Skeletal muscle satellite cell (primary cell): ENCODE measurements at regions not wholly inside any gene's neighbourhood (a gene's known extent, or its start where the extent isn't known, plus 50 kb on each side); places are given as distances from the start of the nearest gene placed in this dataset.
"Not testable (repeated sequence)": the region's sequence is repeated elsewhere in the genome, so short reads cannot be mapped to it uniquely, and the experiment has no call there.

Source experiments
- H3K27me3 ChIP-seq: 2 replicates; pipeline ENCODE4 v1.7.0; 2013; ENCODE audit warnings: low read length; ENCODE audit not compliant: control insufficient read depth, insufficient read depth
- H3K36me3 ChIP-seq: 2 replicates; pipeline ENCODE4 v1.7.0; 2013; ENCODE audit warnings: mild to moderate bottlenecking, control low read depth, low read length; ENCODE audit not compliant: insufficient read depth
- H3K4me1 ChIP-seq: 2 replicates; pipeline ENCODE4 v1.7.0; 2013; ENCODE audit warnings: low read length; ENCODE audit not compliant: control insufficient read depth, insufficient read depth
- H3K4me2 ChIP-seq: 2 replicates; pipeline ENCODE4 v1.7.0; 2013; ENCODE audit warnings: mild to moderate bottlenecking, low read length
- H3K4me3 ChIP-seq: 2 replicates; pipeline ENCODE4 v1.7.0; 2013; ENCODE audit warnings: low read length
- H3K9ac ChIP-seq: 2 replicates; pipeline ENCODE4 v1.7.0; 2013; ENCODE audit warnings: mild to moderate bottlenecking, low read depth, low read length, moderate library complexity
- H3K9me3 ChIP-seq: replicated peaks from 2 replicates; pipeline ENCODE4 v1.7.0; 2013; ENCODE audit warnings: mild to moderate bottlenecking, control low read depth, low read length

DNA sequence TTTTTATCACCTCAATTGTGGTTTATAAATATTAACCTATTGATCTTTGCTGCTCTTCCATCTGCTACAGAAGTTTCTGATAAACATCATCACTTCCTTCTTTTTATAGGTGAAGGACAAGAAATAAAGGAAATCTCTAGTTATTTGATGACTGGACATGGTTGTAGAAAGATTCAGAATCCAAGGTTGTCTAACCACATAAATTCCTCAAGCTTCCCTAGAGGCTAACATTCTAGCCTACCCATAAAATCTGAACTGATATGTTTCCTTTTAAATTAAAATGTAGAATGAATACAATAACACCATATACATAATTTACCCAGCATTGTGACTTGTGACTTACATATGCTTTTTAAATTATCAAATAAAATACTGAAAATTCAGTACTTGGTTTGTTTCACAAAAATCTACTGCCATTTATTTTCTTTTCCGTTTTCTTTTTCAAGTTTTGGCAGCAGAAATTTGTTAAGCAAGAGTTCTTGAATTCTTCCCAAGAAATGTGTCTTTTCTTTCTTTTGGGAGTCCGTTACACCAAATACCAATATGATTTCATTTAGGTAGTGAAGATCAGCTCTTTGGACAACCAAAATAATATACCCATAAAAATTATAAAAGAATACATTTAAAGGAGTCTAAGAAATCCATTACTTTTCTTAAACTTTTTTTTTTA, 513.2 kb upstream of the ADGRL2 start:
- Histone ChIP-seq H3K9me3 (no peaks in the 10 kb centered on the region), H3K9ac (no peak overlapping the region), H3K4me1 (no peaks in the 10 kb centered on the region), H3K4me3 (no peak overlapping the region), H3K4me2 (no peak overlapping the region), H3K27me3 (no peaks in the 10 kb centered on the region), H3K36me3 (no peaks in the 10 kb centered on the region)

DNA sequence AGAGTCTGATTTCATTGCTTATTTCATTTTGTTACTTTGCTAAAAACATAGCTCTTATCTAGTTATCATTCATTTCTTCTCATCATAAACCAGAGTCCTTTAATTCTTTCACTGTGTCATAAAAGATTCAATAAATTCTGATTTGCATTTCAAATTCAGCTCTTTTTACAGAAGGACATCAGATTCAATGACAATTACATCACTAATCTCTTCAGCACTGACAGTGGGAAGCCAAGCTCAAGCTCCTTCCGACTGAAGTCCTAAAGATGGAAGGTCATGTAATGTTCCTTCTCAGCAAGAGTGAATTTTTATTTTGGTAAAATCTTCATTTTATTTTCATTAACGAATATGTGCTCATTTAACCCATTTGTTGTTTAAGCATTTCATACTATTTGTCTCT, 530.7 kb upstream of the ADGRL2 start:
- Histone ChIP-seq H3K9ac (no peak overlapping the region), H3K36me3 (no peaks in the 10 kb centered on the region), H3K4me3 (no peak overlapping the region), H3K27me3 (no peaks in the 10 kb centered on the region), H3K9me3 (no peaks in the 10 kb centered on the region), H3K4me2 (no peak overlapping the region), H3K4me1 (no peaks in the 10 kb centered on the region)

- H3K36me3 ChIP-seq, result no peaks in the 10 kb centered on the region
- no peak overlapping the region for H3K4me2 ChIP-seq
- no peak overlapping the region for H3K9ac ChIP-seq
- H3K4me1 ChIP-seq, result no peaks in the 10 kb centered on the region
- no peaks in the 10 kb centered on the region for H3K9me3 ChIP-seq
- no peak overlapping the region for H3K4me3 ChIP-seq
- H3K27me3 ChIP-seq, result no peaks in the 10 kb centered on the region
Measured at GRCh38 chr1:81264976-81265375, 535.8 kb upstream of the ADGRL2 start.

GRCh38 chr1:81259625-81260411, 540.9 kb upstream of the ADGRL2 start:
- Histone ChIP-seq H3K4me3 (no peak overlapping the region), H3K27me3 (no peaks in the 10 kb centered on the region), H3K4me1 (no peaks in the 10 kb centered on the region), H3K9ac (no peak overlapping the region), H3K4me2 (no peak overlapping the region), H3K9me3 (no peaks in the 10 kb centered on the region), H3K36me3 (no peaks in the 10 kb centered on the region)

- Histone ChIP-seq H3K4me1 (no peaks in the 10 kb centered on the region), H3K9ac (no peak overlapping the region), H3K4me3 (no peak overlapping the region), H3K27me3 (no peaks in the 10 kb centered on the region), H3K4me2 (no peak overlapping the region), H3K9me3 (no peaks in the 10 kb centered on the region), H3K36me3 (no peaks in the 10 kb centered on the region)
Measured at GRCh38 chr1:81254560-81254959, 546.2 kb upstream of the ADGRL2 start.

DNA sequence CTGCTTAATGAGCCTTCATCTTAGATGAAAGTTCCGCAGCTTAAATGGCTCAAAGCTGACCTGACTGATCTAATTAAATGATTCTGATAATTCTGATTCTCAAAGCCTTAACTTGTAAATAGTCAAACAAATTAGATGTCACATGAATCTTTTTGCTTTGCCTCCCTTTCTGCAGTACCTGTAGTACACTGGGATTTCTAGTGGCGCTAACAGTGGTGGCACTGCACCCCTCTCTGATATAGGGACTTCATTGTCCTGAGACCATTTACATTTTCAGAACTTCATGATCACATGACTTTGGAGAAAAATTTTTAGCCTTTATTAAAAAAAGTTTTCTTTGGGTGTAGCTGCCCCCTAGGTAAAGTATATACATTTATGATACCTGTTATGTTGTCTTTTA, 546.7 kb upstream of the ADGRL2 start:
- H3K4me2 ChIP-seq, result no peak overlapping the region
- H3K9ac ChIP-seq, result no peak overlapping the region
- H3K9me3 ChIP-seq, result no peaks in the 10 kb centered on the region
- no peaks in the 10 kb centered on the region for H3K27me3 ChIP-seq
- H3K4me3 ChIP-seq, result no peak overlapping the region
- no peaks in the 10 kb centered on the region for H3K36me3 ChIP-seq
- no peaks in the 10 kb centered on the region for H3K4me1 ChIP-seq

DNA sequence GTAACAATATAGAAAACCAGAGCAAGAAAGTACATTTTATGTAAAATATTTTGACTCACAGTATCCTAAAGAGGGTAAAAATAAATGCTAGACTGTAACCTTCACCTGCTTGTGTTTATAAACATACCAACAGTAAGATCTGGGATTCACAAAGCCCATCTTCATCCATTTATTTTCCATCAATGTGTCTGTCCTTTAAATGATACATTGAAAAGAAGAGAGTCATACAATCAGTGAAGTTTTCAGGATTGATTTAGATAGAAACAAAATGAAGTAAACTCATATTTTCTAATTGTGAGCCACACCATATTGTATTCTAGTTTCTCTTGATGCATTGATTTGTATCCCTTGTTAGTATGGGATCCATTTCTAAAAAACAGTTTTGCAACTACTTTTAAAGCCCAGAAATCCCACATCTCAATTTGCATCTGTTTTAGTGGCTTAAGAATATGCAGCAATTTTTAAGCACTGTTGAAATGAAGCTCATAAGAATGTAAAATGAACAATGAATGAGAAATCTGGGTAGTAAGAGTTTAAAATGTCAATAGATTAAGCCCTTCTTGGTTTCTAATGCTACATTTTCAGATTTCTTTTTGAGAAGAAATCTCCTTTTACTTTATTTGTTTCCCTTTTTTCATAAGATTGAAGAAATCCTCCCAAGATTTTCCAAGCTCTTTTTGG, 548.1 kb upstream of the ADGRL2 start:
- Histone ChIP-seq H3K4me2 (no peak overlapping the region), H3K4me3 (no peak overlapping the region), H3K9me3 (no peaks in the 10 kb centered on the region), H3K9ac (no peak overlapping the region), H3K36me3 (no peaks in the 10 kb centered on the region), H3K27me3 (no peaks in the 10 kb centered on the region), H3K4me1 (no peaks in the 10 kb centered on the region)

GRCh38 chr1:81250825-81251224, 549.9 kb upstream of the ADGRL2 start:
- not testable (repeated sequence) for H3K36me3 ChIP-seq, H3K4me1 ChIP-seq, H3K4me3 ChIP-seq, H3K9ac ChIP-seq, H3K9me3 ChIP-seq, H3K4me2 ChIP-seq, H3K27me3 ChIP-seq

DNA sequence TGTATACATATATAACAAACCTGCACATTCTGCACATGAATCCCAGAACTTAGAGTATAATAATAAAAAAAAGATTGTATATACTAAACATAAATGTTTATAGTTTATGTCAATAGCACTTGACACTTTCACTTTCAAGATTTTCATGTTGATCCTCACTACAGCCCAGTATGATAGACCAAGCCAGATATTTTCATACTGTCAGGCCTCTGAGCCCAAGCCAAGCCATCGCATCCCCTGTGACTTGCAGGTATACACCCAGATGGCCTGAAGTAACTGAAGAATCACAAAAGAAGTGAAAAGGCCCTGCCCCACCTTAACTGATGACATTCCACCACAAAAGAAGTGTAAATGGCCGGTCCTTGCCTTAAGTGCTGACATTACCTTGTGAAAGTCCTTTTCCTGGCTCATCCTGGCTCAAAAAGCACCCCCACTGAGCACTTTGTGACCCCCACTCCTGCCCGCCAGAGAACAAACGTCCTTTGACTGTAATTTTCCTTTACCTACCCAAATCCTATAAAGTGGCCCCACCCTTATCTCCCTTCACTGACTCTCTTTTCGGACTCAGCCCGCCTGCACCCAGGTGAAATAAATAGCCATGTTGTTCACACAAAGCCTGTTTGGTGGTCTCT, 555.5 kb upstream of the ADGRL2 start:
- not testable (repeated sequence) for H3K9me3 ChIP-seq, H3K27me3 ChIP-seq, H3K9ac ChIP-seq, H3K4me1 ChIP-seq, H3K4me2 ChIP-seq, H3K36me3 ChIP-seq, H3K4me3 ChIP-seq

DNA sequence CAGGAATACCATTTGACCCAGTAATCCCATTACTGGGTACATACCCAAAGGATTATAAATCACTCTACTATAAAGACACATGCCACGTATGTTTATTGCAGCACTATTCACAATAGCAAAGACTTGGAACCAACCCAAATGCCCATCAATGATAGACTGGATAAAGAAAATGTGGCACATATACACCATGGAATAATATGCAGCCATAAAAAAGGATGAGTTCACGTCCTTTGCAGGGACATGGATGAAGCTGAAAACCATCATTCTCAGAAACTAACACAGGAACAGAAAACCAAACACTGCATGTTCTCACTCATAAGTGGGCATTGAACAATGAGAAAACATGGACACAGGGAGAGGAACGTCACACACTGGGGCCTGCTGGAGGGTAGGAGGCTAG, 556.1 kb upstream of the ADGRL2 start:
- not testable (repeated sequence) for H3K4me1 ChIP-seq, H3K4me3 ChIP-seq, H3K9me3 ChIP-seq, H3K4me2 ChIP-seq, H3K36me3 ChIP-seq, H3K27me3 ChIP-seq, H3K9ac ChIP-seq

DNA sequence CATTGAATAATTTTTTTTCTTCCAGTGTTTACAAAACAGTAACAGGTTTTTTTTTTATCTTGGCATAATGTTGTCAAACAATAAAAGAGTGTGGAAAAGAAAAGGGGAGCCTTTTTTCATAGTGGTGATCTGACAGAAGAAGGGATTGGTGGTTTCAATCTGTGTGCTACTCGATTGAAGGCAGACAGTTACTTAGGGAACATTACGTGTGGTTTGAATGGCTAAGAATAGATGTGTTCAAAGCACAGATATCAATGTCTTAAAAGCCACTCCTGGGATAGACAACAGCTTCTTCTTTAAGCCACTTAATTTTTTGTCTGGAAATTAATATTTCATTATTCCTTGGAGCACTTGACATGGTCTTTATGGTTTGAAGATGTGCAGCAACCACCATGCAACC, 558.6 kb upstream of the ADGRL2 start:
- H3K27me3 ChIP-seq, result no peaks in the 10 kb centered on the region
- no peak overlapping the region for H3K9ac ChIP-seq
- H3K4me2 ChIP-seq, result no peak overlapping the region
- H3K4me1 ChIP-seq, result no peaks in the 10 kb centered on the region
- H3K9me3 ChIP-seq, result no peaks in the 10 kb centered on the region
- H3K4me3 ChIP-seq, result no peak overlapping the region
- H3K36me3 ChIP-seq, result no peaks in the 10 kb centered on the region
